GM10266 (cell line): ENCODE measurements at regions not wholly inside any gene's neighbourhood (a gene's known extent, or its start where the extent isn't known, plus 50 kb on each side); places are given as distances from the start of the nearest gene placed in this dataset.

Experiments used
- DNase-seq: peaks from one replicate; pipeline ENCODE4 v3.0.0; 2012; ENCODE audit errors: extremely low spot score
- CTCF ChIP-seq: IDR thresholded peaks from 2 replicates; pipeline ENCODE4 v1.5.1; 2012; ENCODE audit warnings: mild to moderate bottlenecking, low read depth; ENCODE audit not compliant: control insufficient read depth, insufficient read depth; ENCODE audit errors: missing control alignments

GRCh38 chr18:6616981-6617380 is 112.5 kb upstream of the ARHGAP28 start:
- no peak for DNase-seq
- TF ChIP-seq CTCF, result no peak

GRCh38 chr18:6621437-6621836 is 108.1 kb upstream of the ARHGAP28 start:
- TF ChIP-seq CTCF, result no peak
- no peak for DNase-seq

- TF ChIP-seq CTCF, result no peak
- DNase-seq, result no peak
Observed at GRCh38 chr18:6623278-6623677, 106.2 kb upstream of the ARHGAP28 start.

- no peak for DNase-seq
- no peak for TF ChIP-seq CTCF
Observed at GRCh38 chr18:6624271-6624660, 105.2 kb upstream of the ARHGAP28 start.

- no peak for DNase-seq
- no peak for TF ChIP-seq CTCF
Observed at GRCh38 chr18:6624661-6625311, 104.7 kb upstream of the ARHGAP28 start.

- DNase-seq, result no peak
- TF ChIP-seq CTCF, result no peak
Observed at GRCh38 chr18:6625481-6625880, 104.0 kb upstream of the ARHGAP28 start.

GRCh38 chr18:6626457-6626856 is 103.1 kb upstream of the ARHGAP28 start:
- no peak for DNase-seq
- TF ChIP-seq CTCF, result no peak
